IPS-18a (cell line): ENCODE measurements at regions not wholly inside any gene's neighbourhood (a gene's known extent, or its start where the extent isn't known, plus 50 kb on each side); places are given as distances from the start of the nearest gene placed in this dataset.

ENCODE experiments used
- H3K27ac ChIP-seq: one replicate; pipeline ENCODE4 v1.5.1; 2013; ENCODE audit warnings: low read length
- H3K27me3 ChIP-seq: one replicate; pipeline ENCODE4 v1.6.1; 2013; ENCODE audit warnings: mild to moderate bottlenecking, low read length; ENCODE audit not compliant: control insufficient read depth, insufficient read depth
- H3K36me3 ChIP-seq: one replicate; pipeline ENCODE4 v1.6.1; 2013; ENCODE audit warnings: low read depth, low read length; ENCODE audit not compliant: control insufficient read depth
- H3K4me1 ChIP-seq: one replicate; pipeline ENCODE4 v1.6.1; 2013; ENCODE audit warnings: low read depth, low read length; ENCODE audit not compliant: control insufficient read depth
- H3K4me3 ChIP-seq: one replicate; pipeline ENCODE4 v1.5.1; 2013; ENCODE audit warnings: low read length
- H3K9ac ChIP-seq: one replicate; pipeline ENCODE4 v1.6.1; 2013; ENCODE audit warnings: mild to moderate bottlenecking, low read length, moderate library complexity
- H3K9me3 ChIP-seq: one replicate; pipeline ENCODE4 v1.6.1; 2013; ENCODE audit warnings: low read depth, low read length; ENCODE audit not compliant: control insufficient read depth

DNA sequence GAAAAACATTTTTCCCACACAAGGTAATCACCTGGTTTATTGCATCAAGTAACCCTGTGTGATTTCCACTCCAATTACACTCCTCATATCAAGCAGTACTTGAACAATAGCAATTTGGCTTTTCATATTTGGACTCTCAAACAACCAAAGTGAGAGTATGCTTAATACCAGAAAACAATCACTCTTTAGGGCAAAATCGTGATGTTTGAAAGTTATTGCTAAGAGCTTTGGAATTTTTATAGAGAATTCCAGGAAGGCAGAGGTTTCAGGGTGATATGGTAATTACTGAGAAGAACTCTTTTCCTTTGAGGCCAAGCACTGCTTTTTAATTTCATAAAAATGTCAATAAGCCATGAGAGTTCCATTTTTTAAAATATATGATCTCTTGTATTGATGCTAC lies 779.5 kb upstream of the LRRTM1 start:
- H3K9me3 ChIP-seq: no peaks in the 10 kb centered on the region
- no peak overlapping the region for H3K27ac ChIP-seq
- no peaks in the 10 kb centered on the region for H3K27me3 ChIP-seq
- no peak overlapping the region for H3K4me3 ChIP-seq
- H3K9ac ChIP-seq: no peak overlapping the region
- H3K4me1 ChIP-seq: no peaks in the 10 kb centered on the region
- H3K36me3 ChIP-seq: no peaks in the 10 kb centered on the region

DNA sequence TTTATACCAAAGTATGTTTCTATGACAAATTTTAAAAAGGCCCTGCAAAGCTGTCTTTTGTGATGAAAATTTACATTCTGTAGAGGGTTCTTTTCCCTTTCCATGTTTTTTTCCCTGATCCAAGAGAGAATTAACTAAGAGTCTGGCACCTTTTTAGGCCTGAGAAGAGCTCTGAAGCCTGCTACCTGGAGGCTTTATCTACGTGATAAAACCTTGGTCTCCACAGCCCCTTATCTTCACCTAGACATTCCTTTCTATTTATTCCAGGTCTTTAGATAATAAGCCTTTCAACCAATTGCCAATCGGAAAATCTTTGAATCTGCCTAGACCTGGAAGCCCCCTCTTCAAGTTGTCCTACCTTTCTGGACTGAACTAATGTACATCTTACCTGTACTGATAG lies 774.1 kb upstream of the LRRTM1 start:
- Histone ChIP-seq H3K27ac (no peak overlapping the region), H3K4me1 (peaks cover 31% of the 10 kb centered on the region), H3K9me3 (no peaks in the 10 kb centered on the region), H3K4me3 (no peak overlapping the region), H3K36me3 (no peaks in the 10 kb centered on the region), H3K27me3 (no peaks in the 10 kb centered on the region), H3K9ac (no peak overlapping the region)

DNA sequence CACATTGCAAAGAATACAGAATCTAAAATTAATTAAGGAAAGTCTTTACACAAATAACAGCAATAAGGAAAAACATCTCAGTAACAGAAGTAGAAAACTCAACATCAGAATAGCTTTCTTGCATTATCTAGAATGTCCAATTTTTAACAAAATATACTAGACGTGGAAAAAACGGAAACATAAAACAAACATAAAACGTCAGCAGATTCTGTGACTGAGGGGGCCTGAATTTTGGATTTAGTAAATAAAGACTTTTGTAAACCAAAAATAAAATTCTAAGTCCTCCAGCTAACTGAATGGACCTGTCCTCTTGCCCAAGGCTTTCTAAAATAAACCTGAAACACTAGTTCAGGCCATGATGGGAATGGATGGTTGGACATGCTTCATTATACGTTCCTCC lies 773.5 kb upstream of the LRRTM1 start:
- H3K27me3 ChIP-seq: no peaks in the 10 kb centered on the region
- peaks cover 31% of the 10 kb centered on the region for H3K4me1 ChIP-seq
- no peaks in the 10 kb centered on the region for H3K36me3 ChIP-seq
- no peak overlapping the region for H3K9ac ChIP-seq
- no peaks in the 10 kb centered on the region for H3K9me3 ChIP-seq
- no peak overlapping the region for H3K4me3 ChIP-seq
- no peak overlapping the region for H3K27ac ChIP-seq

DNA sequence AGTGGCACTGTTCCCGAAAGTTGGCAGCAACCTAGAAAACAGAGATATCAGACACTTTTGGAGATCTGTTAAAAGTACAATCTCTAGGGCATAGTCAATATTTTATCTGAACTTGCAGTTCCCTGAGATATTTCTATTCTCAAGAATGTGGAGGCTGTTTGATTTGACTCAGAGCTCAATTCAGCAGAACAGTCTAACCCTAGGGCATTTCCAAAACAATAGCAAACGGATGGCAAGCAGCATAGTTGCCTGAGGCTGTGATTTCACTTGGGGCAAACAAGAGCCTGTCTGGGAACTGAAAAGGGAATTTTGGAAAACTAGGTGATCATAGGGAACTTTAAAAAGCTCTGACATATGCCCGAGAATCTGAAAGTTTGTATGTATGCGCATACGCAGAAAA lies 772.8 kb upstream of the LRRTM1 start:
- Histone ChIP-seq H3K36me3 (no peaks in the 10 kb centered on the region), H3K9me3 (no peaks in the 10 kb centered on the region), H3K4me3 (no peak overlapping the region), H3K27ac (no peak overlapping the region), H3K4me1 (peaks cover 31% of the 10 kb centered on the region), H3K27me3 (no peaks in the 10 kb centered on the region), H3K9ac (no peak overlapping the region)

DNA sequence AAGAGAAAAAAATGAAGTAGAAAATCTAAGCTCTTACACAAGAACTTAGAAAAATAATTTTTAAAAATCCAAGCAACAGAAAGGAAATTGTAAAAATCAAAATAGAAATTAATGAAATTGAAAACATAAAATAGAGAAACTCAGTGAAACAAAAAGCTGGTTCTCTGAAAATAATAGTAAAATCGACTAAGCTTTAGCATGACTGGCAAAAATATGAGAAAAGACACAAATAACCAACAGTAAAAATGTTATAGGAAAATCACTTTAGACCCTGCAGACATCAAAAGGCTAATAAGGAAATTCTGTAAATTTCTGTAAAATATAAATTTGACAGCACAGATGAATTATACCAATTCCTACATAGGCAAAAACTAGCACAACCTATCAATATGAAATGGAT lies 768.9 kb upstream of the LRRTM1 start:
- Histone ChIP-seq H3K9me3 (no peaks in the 10 kb centered on the region), H3K36me3 (no peaks in the 10 kb centered on the region), H3K27ac (no peak overlapping the region), H3K9ac (no peak overlapping the region), H3K4me3 (no peak overlapping the region), H3K27me3 (no peaks in the 10 kb centered on the region), H3K4me1 (peaks cover 29% of the 10 kb centered on the region)

DNA sequence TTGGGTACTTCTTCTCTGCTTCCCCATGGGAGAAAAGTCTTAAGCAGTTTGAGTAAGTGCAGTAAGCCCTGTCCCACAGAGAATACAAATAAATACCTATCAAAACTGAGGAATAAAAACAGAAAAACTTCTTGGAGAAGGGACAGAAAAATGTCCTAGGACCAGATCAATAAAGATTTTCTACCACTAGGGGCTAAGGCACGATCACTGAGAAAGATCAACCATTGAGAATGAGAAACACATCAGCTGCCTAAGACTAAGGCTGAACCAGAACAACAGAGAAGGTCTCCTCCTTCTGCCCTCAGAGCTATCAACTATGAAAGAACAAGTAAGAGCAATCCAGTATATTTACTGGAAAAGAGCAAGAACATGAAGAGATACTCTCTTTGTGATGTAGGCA lies 763.6 kb upstream of the LRRTM1 start:
- H3K4me1 ChIP-seq: no peaks in the 10 kb centered on the region
- no peak overlapping the region for H3K4me3 ChIP-seq
- H3K9me3 ChIP-seq: no peaks in the 10 kb centered on the region
- no peak overlapping the region for H3K9ac ChIP-seq
- H3K27me3 ChIP-seq: no peaks in the 10 kb centered on the region
- no peak overlapping the region for H3K27ac ChIP-seq
- no peaks in the 10 kb centered on the region for H3K36me3 ChIP-seq

DNA sequence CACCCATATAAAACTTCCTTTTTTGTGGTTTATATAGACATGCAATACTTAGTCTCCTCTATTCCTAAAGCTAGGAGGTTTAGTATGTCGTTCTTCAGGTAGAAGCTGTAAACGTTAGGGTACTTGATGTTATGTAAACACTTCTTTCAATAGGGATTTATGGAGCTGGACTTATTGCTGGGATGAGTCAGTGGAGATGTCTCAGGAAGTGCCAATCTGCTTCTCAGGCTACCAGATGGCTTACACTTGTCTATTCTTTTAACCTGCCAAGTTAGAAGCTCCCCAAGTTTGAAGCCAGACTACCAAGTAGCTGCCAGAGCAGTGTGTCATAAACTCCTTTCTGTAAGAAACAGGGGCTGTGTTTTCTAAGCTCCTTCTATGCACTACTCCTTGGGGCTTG lies 756.5 kb upstream of the LRRTM1 start:
- Histone ChIP-seq H3K4me1 (no peaks in the 10 kb centered on the region), H3K36me3 (no peaks in the 10 kb centered on the region), H3K27me3 (no peaks in the 10 kb centered on the region), H3K27ac (no peak overlapping the region), H3K9me3 (no peaks in the 10 kb centered on the region), H3K9ac (no peak overlapping the region), H3K4me3 (no peak overlapping the region)

DNA sequence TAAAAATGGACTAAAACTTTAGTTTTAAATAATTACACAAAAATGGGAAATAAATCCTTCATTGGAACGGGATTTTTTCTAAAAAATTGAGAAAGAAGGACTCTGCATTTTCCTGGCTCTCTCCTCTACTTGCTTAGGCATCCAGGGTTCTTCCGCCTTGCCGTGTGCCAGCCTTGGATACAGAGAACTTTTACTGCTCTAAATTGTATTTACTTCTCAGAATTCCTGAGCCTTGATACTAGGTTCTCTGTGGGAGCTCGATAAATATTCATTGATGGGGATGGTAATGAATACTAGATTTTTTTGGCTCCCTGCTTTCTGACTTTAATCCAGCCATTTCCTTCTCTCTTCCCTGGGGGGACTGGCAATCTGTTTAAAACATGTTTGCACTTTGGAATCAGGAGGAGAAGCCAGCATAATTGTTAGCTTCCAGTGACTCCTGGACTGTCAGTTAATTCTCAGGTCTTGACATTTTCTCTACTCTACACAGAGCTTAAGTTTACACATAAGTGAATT lies 746.1 kb upstream of the LRRTM1 start:
- Histone ChIP-seq H3K27ac (no peak overlapping the region), H3K4me3 (no peak overlapping the region)

DNA sequence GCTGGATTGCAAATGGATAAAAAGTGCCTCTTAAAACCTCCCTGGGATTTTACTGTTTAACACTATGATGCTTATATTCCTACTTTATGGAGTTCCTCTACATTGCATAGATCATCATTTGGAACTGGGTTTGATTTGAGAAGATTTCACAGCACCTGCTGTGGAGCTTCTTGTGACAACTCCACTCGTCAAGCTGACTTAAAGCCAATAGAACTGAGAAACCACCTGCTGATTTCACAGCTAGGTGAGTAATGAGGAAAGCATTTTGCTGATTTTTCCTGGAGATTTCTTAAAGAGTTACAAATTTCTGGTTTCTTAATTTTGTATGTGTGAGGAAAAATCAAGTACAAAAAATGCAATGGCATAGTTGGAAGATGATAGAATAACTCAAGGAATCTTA lies 739.1 kb upstream of the LRRTM1 start:
- Histone ChIP-seq H3K4me3 (no peak overlapping the region), H3K9me3 (no peaks in the 10 kb centered on the region), H3K4me1 (peaks cover 2% of the 10 kb centered on the region), H3K27me3 (no peaks in the 10 kb centered on the region), H3K36me3 (no peaks in the 10 kb centered on the region), H3K9ac (no peak overlapping the region), H3K27ac (no peak overlapping the region)

More for the DNA sequence above, 746.1 kb upstream of the LRRTM1 start:
- H3K9ac ChIP-seq: no peak overlapping the region
- no peaks in the 10 kb centered on the region for H3K36me3 ChIP-seq
- H3K4me1 ChIP-seq: peaks cover 30% of the 10 kb centered on the region
- H3K27me3 ChIP-seq: no peaks in the 10 kb centered on the region
- H3K9me3 ChIP-seq: no peaks in the 10 kb centered on the region

DNA sequence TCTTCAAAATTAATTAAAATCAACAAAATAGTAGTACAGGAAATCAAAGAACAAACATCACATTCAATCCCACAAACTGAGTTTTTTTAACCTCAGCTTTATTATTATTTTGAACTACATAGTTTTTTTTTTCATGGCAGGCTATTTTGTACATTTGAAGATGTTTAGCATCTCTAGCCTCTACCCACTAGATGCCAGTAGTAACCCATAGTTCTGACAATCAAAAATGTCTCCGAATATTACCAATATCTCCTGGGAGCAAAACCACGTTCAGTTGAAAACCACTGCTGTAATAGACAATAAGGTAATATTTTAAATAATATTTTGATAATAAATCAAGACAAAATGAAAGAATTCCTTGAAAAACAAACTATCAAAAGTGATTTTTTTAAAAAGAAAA lies 702.6 kb upstream of the LRRTM1 start:
- no peak overlapping the region for H3K27ac ChIP-seq
- H3K36me3 ChIP-seq: no peaks in the 10 kb centered on the region
- no peaks in the 10 kb centered on the region for H3K4me1 ChIP-seq
- H3K9ac ChIP-seq: no peak overlapping the region
- H3K4me3 ChIP-seq: no peak overlapping the region
- H3K9me3 ChIP-seq: peaks cover 7% of the 10 kb centered on the region
- no peaks in the 10 kb centered on the region for H3K27me3 ChIP-seq

DNA sequence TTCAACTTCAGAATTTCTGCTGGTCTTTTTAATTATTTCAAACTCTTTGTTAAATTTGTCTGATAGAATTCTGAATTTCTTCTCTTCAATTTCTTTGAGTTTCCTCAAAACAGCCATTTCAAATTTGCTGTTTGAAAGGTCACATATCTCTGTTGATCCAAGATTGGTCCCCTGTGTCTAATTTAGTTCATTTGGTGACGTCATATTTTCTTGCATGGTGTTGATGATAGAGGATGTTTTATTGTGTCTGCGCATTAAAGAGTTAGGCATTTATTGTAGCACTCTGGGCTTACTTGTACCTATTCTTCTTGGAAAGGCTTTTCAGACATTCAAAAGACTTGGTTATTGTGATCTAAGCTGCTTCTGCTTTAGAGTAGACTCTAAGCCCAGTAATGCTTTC lies 698.4 kb upstream of the LRRTM1 start:
- H3K9me3 ChIP-seq: peaks cover 7% of the 10 kb centered on the region

DNA sequence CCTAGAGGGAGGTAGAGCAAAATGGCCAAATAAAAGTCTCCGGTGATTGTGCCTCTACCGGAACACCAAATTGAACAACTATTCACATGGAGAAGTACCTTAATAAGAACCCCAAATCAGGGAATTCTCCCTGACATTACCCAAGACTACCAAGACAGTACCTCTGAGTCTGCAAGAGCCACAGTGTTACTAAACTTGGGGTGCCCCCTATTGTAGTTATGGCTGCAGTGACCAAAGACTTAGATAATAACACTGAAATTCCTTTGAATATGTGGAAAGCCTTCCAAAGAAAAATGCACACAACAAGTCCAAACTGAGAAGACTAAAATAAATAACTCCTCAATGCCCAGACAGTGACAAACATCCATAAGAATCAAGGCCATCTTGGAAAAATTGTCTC lies 682.9 kb upstream of the LRRTM1 start:
- H3K9ac ChIP-seq: no peak overlapping the region
- no peaks in the 10 kb centered on the region for H3K36me3 ChIP-seq
- H3K9me3 ChIP-seq: peaks cover 6% of the 10 kb centered on the region
- no peaks in the 10 kb centered on the region for H3K27me3 ChIP-seq
- no peaks in the 10 kb centered on the region for H3K4me1 ChIP-seq
- H3K27ac ChIP-seq: no peak overlapping the region
- H3K4me3 ChIP-seq: no peak overlapping the region

More for the DNA sequence above, 698.4 kb upstream of the LRRTM1 start:
- H3K27ac ChIP-seq: no peak overlapping the region
- H3K4me3 ChIP-seq: no peak overlapping the region
- H3K27me3 ChIP-seq: no peaks in the 10 kb centered on the region
- H3K36me3 ChIP-seq: no peaks in the 10 kb centered on the region
- H3K4me1 ChIP-seq: no peaks in the 10 kb centered on the region
- H3K9ac ChIP-seq: no peak overlapping the region
